Liver (tissue), 8 donors: ENCODE measurements at regions not wholly inside any gene's neighbourhood (a gene's known extent, or its start where the extent isn't known, plus 50 kb on each side); places are given as distances from the start of the nearest gene placed in this dataset.

Experiments used
- DNase-seq: peaks from one replicate; pipeline ENCODE4 v3.0.0-alpha.2; 2017; ENCODE audit warnings: low spot score
- H3K27ac ChIP-seq, 2 donors: one replicate each; pipeline ENCODE4 v1.7.0; 2013; ENCODE audit warnings: inconsistent platforms in 2 of 2, low read length in 2 of 2, control low read depth in 1 of 2, low read depth in 1 of 2, mild to moderate bottlenecking in 1 of 2
- H3K27me3 ChIP-seq, 4 donors: one replicate each; pipeline versions ENCODE4 v1.6.1 to v1.7.0; 2013; ENCODE audit warnings: low read length in 3 of 4, inconsistent platforms in 1 of 4, mild to moderate bottlenecking in 1 of 4, moderate library complexity in 1 of 4; ENCODE audit not compliant: control insufficient read depth in 4 of 4, insufficient read depth in 4 of 4
- H3K36me3 ChIP-seq, 4 donors: one replicate each; pipeline versions ENCODE4 v1.6.1 to v1.7.0; 2013; ENCODE audit warnings: low read length in 3 of 4, mild to moderate bottlenecking in 3 of 4, low read depth in 1 of 4, moderate library complexity in 1 of 4; ENCODE audit not compliant: control insufficient read depth in 4 of 4, insufficient read depth in 3 of 4
- H3K4me1 ChIP-seq, 4 donors: one replicate each; pipeline versions ENCODE4 v1.6.1 to v1.7.0; 2013; ENCODE audit warnings: low read length in 3 of 4, mild to moderate bottlenecking in 3 of 4, moderate library complexity in 1 of 4; ENCODE audit not compliant: control insufficient read depth in 4 of 4, insufficient read depth in 4 of 4
- H3K4me3 ChIP-seq, 3 donors: one replicate each; pipeline versions ENCODE4 v1.6.1 to v1.7.0; 2013; ENCODE audit warnings: low read length in 3 of 3, control low read depth in 1 of 3, low read depth in 1 of 3, mild to moderate bottlenecking in 1 of 3
- H3K9ac ChIP-seq, 2 donors: one replicate each; pipeline ENCODE4 v1.7.0; 2013; ENCODE audit warnings: low read length in 2 of 2, mild to moderate bottlenecking in 2 of 2, moderate library complexity in 2 of 2, control low read depth in 1 of 2, low read depth in 1 of 2
- H3K9me3 ChIP-seq, 4 donors: one replicate each; pipeline versions ENCODE4 v1.6.1 to v1.7.0; 2013; ENCODE audit warnings: low read length in 3 of 4; ENCODE audit not compliant: control insufficient read depth in 4 of 4
- EGR1 ChIP-seq, 2 donors: IDR thresholded peaks; 2 replicates each; pipeline ENCODE4 v1.6.1; 2016 to 2018; ENCODE audit warnings: antibody characterized with exemption in 2 of 2, low read depth in 2 of 2
- FOXA1 ChIP-seq: IDR thresholded peaks from 2 replicates; pipeline ENCODE4 v1.6.1; 2016; ENCODE audit warnings: antibody characterized with exemption
- FOXA2 ChIP-seq: IDR thresholded peaks from 2 replicates; pipeline ENCODE4 v1.6.1; 2016; ENCODE audit warnings: antibody characterized with exemption
- HNF4A ChIP-seq, 2 donors: conservative IDR thresholded peaks; 2 replicates each; pipeline ENCODE4 v1.6.1; 2016; ENCODE audit warnings: antibody characterized with exemption in 2 of 2, mild to moderate bottlenecking in 2 of 2
- HNF4G ChIP-seq: IDR thresholded peaks from 2 replicates; pipeline ENCODE4 v1.6.1; 2016; ENCODE audit warnings: antibody characterized with exemption
- JUND ChIP-seq, 2 donors: IDR thresholded peaks; 2 replicates each; pipeline ENCODE4 v1.6.1; 2016; ENCODE audit warnings: antibody characterized with exemption in 2 of 2
- NR2F2 ChIP-seq: IDR thresholded peaks from 2 replicates; pipeline ENCODE4 v1.6.1; 2016; ENCODE audit warnings: antibody characterized with exemption
- RAD21 ChIP-seq, 2 donors: IDR thresholded peaks; 2 replicates each; pipeline ENCODE4 v1.6.1; 2016; ENCODE audit warnings: antibody characterized with exemption in 2 of 2, mild to moderate bottlenecking in 2 of 2
- RXRA ChIP-seq, 2 donors: IDR thresholded peaks; 2 replicates each; pipeline ENCODE4 v1.6.1; 2017 to 2018; ENCODE audit warnings: antibody characterized with exemption in 2 of 2, mild to moderate bottlenecking in 1 of 2
- SP1 ChIP-seq: IDR thresholded peaks from 2 replicates; pipeline ENCODE4 v1.6.1; 2018; ENCODE audit warnings: antibody characterized with exemption, mild to moderate bottlenecking
- TAF1 ChIP-seq: conservative IDR thresholded peaks from 2 replicates; pipeline ENCODE4 v1.6.1; 2016; ENCODE audit warnings: antibody characterized with exemption, mild to moderate bottlenecking
- WGBS: extraction: QIAGEN DNeasy Blood & Tissue Kit; methylation state at CpG from one replicate; pipeline ENCODE4 v1.1.7; 2013; 5-methylcytosine and 5-hydroxymethylcytosine counted together
- TF ChIP-seq, protein P1 (sequence below): IDR thresholded peaks from 2 replicates; pipeline ENCODE4 v1.6.1; 2016; ENCODE audit warnings: antibody characterized with exemption
- TF ChIP-seq, protein P2 (sequence below): IDR thresholded peaks from 2 replicates; pipeline ENCODE4 v1.6.1; 2016; ENCODE audit warnings: antibody characterized with exemption
- TF ChIP-seq, protein P3 (sequence below): IDR thresholded peaks from 2 replicates; pipeline ENCODE4 v1.6.1; 2016; ENCODE audit warnings: antibody characterized with exemption
- TF ChIP-seq, protein P4 (sequence below): fragments of 150-350 bp; IDR thresholded peaks from 2 replicates; pipeline ENCODE4 v1.5.1; 2017; ENCODE audit warnings: improper control_type of control experiment, low read depth, low read length; ENCODE audit not compliant: missing input control
- TF ChIP-seq, protein P5 (sequence below): IDR thresholded peaks from 2 replicates; pipeline ENCODE4 v1.6.1; 2016; ENCODE audit warnings: antibody characterized with exemption, mild to moderate bottlenecking
- donor health status: healthy.
- donor health status: healthy.
- donor health status: healthy.
- donor health status: healthy.
- donor health status: healthy.

DNA sequence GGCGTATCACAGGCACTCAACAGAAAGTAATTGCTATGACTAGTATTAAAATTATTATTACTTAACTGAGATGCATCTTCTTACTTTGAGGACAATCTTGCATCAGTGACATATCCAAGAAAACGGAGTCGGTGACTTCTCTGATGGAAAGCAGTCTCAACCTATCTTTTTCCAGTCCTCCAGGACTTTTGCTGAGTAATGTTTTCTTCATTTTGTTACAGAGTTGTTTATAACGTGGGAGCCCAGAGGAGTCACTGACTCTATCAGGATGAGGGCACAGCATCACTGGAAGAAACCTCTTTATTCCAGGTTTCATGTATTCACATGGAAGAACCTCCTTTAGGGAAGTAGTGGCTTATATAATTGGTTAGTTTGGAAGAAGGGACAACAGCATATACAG is 51.5 kb upstream of the MELK start:
- no peak for DNase-seq
- Histone ChIP-seq H3K27me3 (no peaks in the 10 kb centered on the region), H3K9me3 (no peaks in the 10 kb centered on the region), H3K27ac (no peak overlapping the region), H3K4me1 (no peaks in the 10 kb centered on the region), H3K9ac (no peak overlapping the region), H3K4me3 (no peak overlapping the region), H3K36me3 (no peaks in the 10 kb centered on the region)
- WGBS, result 72% methylated on average over 4 of the region's 4 CpGs
- no peak for TF ChIP-seq TAF1
- no peak for TF ChIP-seq RXRA (IDR thresholded peaks at IDR 0.05)
- TF ChIP-seq HNF4A (conservative IDR thresholded peaks at IDR 0.05), result no peak
- no peak for TF ChIP-seq HNF4G
- no peak for TF ChIP-seq EGR1 (IDR thresholded peaks at IDR 0.05; ENCODE audit: low read depth in 2 of 2)
- no peak for TF ChIP-seq SP1
- no peak for TF ChIP-seq JUND (IDR thresholded peaks at IDR 0.05)
- no peak for TF ChIP-seq FOXA2
- TF ChIP-seq, protein P1, sequence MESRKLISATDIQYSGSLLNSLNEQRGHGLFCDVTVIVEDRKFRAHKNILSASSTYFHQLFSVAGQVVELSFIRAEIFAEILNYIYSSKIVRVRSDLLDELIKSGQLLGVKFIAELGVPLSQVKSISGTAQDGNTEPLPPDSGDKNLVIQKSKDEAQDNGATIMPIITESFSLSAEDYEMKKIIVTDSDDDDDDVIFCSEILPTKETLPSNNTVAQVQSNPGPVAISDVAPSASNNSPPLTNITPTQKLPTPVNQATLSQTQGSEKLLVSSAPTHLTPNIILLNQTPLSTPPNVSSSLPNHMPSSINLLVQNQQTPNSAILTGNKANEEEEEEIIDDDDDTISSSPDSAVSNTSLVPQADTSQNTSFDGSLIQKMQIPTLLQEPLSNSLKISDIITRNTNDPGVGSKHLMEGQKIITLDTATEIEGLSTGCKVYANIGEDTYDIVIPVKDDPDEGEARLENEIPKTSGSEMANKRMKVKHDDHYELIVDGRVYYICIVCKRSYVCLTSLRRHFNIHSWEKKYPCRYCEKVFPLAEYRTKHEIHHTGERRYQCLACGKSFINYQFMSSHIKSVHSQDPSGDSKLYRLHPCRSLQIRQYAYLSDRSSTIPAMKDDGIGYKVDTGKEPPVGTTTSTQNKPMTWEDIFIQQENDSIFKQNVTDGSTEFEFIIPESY, result no peak
- TF ChIP-seq, protein P2, sequence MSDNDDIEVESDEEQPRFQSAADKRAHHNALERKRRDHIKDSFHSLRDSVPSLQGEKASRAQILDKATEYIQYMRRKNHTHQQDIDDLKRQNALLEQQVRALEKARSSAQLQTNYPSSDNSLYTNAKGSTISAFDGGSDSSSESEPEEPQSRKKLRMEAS, result no peak
- no peak for TF ChIP-seq RAD21 (IDR thresholded peaks at IDR 0.05)

DNA sequence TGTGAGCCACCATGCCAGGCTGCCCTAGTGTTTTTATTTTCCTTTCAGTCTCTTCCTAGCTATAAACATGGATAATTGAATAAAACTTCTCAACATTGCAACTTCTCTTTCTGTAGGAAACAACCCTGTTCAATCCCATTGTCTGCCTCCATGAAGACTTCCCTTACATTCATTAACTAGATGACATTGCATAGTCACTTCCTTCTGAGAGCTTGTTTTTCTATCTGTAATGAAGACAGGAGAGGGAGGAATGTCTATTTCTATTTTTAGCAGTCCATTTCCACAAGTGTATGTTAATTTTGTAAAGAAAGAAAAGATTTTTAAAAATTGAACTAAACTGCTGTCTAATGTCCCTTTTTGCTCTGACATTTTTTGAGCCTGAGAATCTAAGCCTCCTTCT is 55.6 kb upstream of the MELK start:
- DNase-seq, result no peak
- H3K9ac ChIP-seq, result no peak overlapping the region
- no peaks in the 10 kb centered on the region for H3K36me3 ChIP-seq
- H3K27ac ChIP-seq, result no peak overlapping the region
- no peak for TF ChIP-seq HNF4A (conservative IDR thresholded peaks at IDR 0.05)
- no peak for TF ChIP-seq FOXA1
- TF ChIP-seq, protein P3, sequence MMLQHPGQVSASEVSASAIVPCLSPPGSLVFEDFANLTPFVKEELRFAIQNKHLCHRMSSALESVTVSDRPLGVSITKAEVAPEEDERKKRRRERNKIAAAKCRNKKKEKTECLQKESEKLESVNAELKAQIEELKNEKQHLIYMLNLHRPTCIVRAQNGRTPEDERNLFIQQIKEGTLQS, result no peak
- TF ChIP-seq, protein P4, sequence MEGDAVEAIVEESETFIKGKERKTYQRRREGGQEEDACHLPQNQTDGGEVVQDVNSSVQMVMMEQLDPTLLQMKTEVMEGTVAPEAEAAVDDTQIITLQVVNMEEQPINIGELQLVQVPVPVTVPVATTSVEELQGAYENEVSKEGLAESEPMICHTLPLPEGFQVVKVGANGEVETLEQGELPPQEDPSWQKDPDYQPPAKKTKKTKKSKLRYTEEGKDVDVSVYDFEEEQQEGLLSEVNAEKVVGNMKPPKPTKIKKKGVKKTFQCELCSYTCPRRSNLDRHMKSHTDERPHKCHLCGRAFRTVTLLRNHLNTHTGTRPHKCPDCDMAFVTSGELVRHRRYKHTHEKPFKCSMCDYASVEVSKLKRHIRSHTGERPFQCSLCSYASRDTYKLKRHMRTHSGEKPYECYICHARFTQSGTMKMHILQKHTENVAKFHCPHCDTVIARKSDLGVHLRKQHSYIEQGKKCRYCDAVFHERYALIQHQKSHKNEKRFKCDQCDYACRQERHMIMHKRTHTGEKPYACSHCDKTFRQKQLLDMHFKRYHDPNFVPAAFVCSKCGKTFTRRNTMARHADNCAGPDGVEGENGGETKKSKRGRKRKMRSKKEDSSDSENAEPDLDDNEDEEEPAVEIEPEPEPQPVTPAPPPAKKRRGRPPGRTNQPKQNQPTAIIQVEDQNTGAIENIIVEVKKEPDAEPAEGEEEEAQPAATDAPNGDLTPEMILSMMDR, result no peak
- TF ChIP-seq, protein P2, result no peak
- no peaks in the 10 kb centered on the region for H3K27me3 ChIP-seq
- H3K9me3 ChIP-seq, result no peaks in the 10 kb centered on the region
- H3K4me3 ChIP-seq, result no peak overlapping the region
- H3K4me1 ChIP-seq, result no peaks in the 10 kb centered on the region

DNA sequence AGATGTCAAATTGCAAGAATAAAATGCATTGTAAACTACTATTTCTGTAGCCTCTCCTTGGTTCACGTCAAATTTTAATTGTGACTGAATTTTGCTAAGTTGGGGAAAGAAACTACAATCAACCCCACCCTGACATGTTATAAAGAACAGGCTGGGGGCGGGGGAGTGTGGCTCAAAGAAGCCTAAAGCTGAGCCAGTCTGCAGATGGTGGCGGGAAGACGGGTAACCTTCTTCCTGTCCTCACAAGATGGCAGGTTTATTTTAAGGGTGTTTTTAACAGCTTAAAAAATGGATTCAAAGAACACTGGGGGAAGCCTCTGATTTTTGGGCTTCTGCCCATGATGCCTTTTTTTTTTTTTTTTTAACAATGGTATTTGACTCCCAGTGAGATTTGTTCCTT is 68.5 kb upstream of the MELK start:
- no peak for DNase-seq

More for the DNA sequence above, 68.5 kb upstream of the MELK start:
- no peak for TF ChIP-seq EGR1 (IDR thresholded peaks at IDR 0.05; ENCODE audit: low read depth in 2 of 2)
- TF ChIP-seq NR2F2, result no peak
- TF ChIP-seq, protein P1, result no peak
- no peak for TF ChIP-seq JUND (IDR thresholded peaks at IDR 0.05)
- TF ChIP-seq, protein P5, sequence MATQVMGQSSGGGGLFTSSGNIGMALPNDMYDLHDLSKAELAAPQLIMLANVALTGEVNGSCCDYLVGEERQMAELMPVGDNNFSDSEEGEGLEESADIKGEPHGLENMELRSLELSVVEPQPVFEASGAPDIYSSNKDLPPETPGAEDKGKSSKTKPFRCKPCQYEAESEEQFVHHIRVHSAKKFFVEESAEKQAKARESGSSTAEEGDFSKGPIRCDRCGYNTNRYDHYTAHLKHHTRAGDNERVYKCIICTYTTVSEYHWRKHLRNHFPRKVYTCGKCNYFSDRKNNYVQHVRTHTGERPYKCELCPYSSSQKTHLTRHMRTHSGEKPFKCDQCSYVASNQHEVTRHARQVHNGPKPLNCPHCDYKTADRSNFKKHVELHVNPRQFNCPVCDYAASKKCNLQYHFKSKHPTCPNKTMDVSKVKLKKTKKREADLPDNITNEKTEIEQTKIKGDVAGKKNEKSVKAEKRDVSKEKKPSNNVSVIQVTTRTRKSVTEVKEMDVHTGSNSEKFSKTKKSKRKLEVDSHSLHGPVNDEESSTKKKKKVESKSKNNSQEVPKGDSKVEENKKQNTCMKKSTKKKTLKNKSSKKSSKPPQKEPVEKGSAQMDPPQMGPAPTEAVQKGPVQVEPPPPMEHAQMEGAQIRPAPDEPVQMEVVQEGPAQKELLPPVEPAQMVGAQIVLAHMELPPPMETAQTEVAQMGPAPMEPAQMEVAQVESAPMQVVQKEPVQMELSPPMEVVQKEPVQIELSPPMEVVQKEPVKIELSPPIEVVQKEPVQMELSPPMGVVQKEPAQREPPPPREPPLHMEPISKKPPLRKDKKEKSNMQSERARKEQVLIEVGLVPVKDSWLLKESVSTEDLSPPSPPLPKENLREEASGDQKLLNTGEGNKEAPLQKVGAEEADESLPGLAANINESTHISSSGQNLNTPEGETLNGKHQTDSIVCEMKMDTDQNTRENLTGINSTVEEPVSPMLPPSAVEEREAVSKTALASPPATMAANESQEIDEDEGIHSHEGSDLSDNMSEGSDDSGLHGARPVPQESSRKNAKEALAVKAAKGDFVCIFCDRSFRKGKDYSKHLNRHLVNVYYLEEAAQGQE, result no peak
- TF ChIP-seq FOXA1, result no peak
- no peak for TF ChIP-seq SP1
- TF ChIP-seq, protein P3, result no peak
- no peak overlapping the region for H3K4me3 ChIP-seq
- H3K27me3 ChIP-seq, result no peaks in the 10 kb centered on the region
- H3K9ac ChIP-seq, result no peak overlapping the region
- no peaks in the 10 kb centered on the region for H3K9me3 ChIP-seq
- WGBS, result 88% methylated on average over 4 of the region's 4 CpGs
- H3K27ac ChIP-seq, result no peak overlapping the region
- H3K36me3 ChIP-seq, result no peaks in the 10 kb centered on the region
- peaks cover 0 to 6% (median 3%) of the 10 kb centered on the region in 4 donors for H3K4me1 ChIP-seq
